ENCODE measurements at regions not wholly inside any gene's neighbourhood (a gene's known extent, or its start where the extent isn't known, plus 50 kb on each side); places are given as distances from the start of the nearest gene placed in this dataset.

DNA sequence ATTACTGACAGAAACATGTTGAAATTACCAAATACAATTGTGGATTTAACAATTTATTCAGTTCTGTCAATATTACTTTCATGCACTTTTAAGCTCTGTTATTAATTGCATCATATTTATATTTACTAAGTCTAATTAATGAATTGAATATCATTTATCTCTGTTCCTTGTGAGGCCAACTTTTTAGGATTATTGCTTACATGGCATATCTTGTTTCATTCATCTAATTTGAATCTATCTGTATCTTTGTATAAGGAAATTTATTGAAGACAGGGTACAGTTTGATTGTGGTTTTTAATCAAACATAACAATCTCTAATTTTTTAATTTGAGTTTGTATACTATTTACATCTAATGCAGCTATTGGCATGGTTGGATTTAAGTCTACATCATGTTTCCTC, 249.9 kb upstream of the GPC6 start:
- intact Hi-C loops (cut with micrococcal nuclease) = no loop called here
- no peak overlapping the region for H3K4me3 ChIP-seq (replicated peaks in 1 of 3; ENCODE audit: insufficient read depth in 1 of 3, low read depth in 1 of 3, low read length in 3 of 3)
- no peaks in the 10 kb centered on the region for H3K4me1 ChIP-seq (ENCODE audit: control insufficient read depth, extremely low read depth, insufficient read depth, low read length)
- no peaks in the 10 kb centered on the region for H3K9me3 ChIP-seq (replicated peaks; ENCODE audit: control insufficient read depth, insufficient read depth, low read length)
- TF ChIP-seq POLR2AphosphoS5 (IDR thresholded peaks at IDR 0.05; ENCODE audit: insufficient read depth, low read depth, low read length) = no peak
- no peak for TF ChIP-seq EZH2 (IDR thresholded peaks at IDR 0.05; ENCODE audit: borderline replicate concordance, low read depth, low read length, severe bottlenecking)
- TF ChIP-seq, protein P1, sequence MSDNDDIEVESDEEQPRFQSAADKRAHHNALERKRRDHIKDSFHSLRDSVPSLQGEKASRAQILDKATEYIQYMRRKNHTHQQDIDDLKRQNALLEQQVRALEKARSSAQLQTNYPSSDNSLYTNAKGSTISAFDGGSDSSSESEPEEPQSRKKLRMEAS (IDR thresholded peaks at IDR 0.05; ENCODE audit: insufficient read depth, insufficient read length) = no peak
- no peak for TF ChIP-seq FOS (IDR thresholded peaks at IDR 0.05; ENCODE audit: borderline replicate concordance, insufficient read depth, low read length)
- TF ChIP-seq, protein P2, sequence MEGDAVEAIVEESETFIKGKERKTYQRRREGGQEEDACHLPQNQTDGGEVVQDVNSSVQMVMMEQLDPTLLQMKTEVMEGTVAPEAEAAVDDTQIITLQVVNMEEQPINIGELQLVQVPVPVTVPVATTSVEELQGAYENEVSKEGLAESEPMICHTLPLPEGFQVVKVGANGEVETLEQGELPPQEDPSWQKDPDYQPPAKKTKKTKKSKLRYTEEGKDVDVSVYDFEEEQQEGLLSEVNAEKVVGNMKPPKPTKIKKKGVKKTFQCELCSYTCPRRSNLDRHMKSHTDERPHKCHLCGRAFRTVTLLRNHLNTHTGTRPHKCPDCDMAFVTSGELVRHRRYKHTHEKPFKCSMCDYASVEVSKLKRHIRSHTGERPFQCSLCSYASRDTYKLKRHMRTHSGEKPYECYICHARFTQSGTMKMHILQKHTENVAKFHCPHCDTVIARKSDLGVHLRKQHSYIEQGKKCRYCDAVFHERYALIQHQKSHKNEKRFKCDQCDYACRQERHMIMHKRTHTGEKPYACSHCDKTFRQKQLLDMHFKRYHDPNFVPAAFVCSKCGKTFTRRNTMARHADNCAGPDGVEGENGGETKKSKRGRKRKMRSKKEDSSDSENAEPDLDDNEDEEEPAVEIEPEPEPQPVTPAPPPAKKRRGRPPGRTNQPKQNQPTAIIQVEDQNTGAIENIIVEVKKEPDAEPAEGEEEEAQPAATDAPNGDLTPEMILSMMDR (IDR thresholded peaks at IDR 0.05; ENCODE audit: extremely low read depth in 1 of 2, insufficient read depth in 1 of 2, low read depth in 1 of 2, low read length in 2 of 2) = no peak
- no peak for TF ChIP-seq JUN (IDR thresholded peaks at IDR 0.05; ENCODE audit: borderline replicate concordance, insufficient read depth, insufficient read length, low read depth)
- no peak for TF ChIP-seq MYC (IDR thresholded peaks at IDR 0.05; ENCODE audit: low read depth, low read length)
- no peak for TF ChIP-seq GATA2 (IDR thresholded peaks at IDR 0.05; ENCODE audit: insufficient read depth, insufficient read length, low read depth, low read length)
- no peaks in the 10 kb centered on the region for H3K27me3 ChIP-seq (ENCODE audit: control insufficient read depth in 2 of 2, insufficient read depth in 2 of 2, low read length in 2 of 2)
- no peak overlapping the region for H3K9ac ChIP-seq (replicated peaks; ENCODE audit: extremely low read depth, insufficient read depth, low read length)
- dilution Hi-C loops (cut with MboI; ENCODE audit: extremely low pct_ligation_motif_present, low sequenced_read_pairs) = no loop called here
- DNase-seq (ENCODE audit: low read depth, low spot score) (no peak), FAIRE-seq (no peak)
- ChIA-PET POLR2A (no interaction called here), CTCF (no interaction called here)
- H3K79me2 ChIP-seq (ENCODE audit: control insufficient read depth, insufficient read depth, low read length) = no peaks in the 10 kb centered on the region
- no TSS peak for BruUV-seq (replicated peaks)
- H2AFZ ChIP-seq (ENCODE audit: low read depth, low read length) = no peak overlapping the region
- H4K20me1 ChIP-seq (replicated peaks; ENCODE audit: control insufficient read depth, extremely low read depth, insufficient read depth, low read length) = no peaks in the 10 kb centered on the region
- no peak overlapping the region for H3K27ac ChIP-seq (ENCODE audit: insufficient read depth, low read depth, low read length)
- H3K4me2 ChIP-seq (ENCODE audit: insufficient read depth, low read length) = no peak overlapping the region
- H3K36me3 ChIP-seq (ENCODE audit: control insufficient read depth in 2 of 2, extremely low read depth in 1 of 2, insufficient read depth in 2 of 2, low read length in 2 of 2) = no peaks in the 10 kb centered on the region
- no peaks in the 10 kb centered on the region for H3K9me1 ChIP-seq (replicated peaks; ENCODE audit: control insufficient read depth, extremely low read depth, insufficient read depth, low read length)

Measured in endothelial cell of umbilical vein (primary cell).